ENCODE measurements at regions not wholly inside any gene's neighbourhood (a gene's known extent, or its start where the extent isn't known, plus 50 kb on each side); places are given as distances from the start of the nearest gene placed in this dataset.

GRCh38 chr9:3007326-3007725, 163.4 kb upstream of the PUM3 start:
- no peaks in the 10 kb centered on the region for H3K9me3 ChIP-seq
- peaks cover 0 to 3% (median 0%) of the 10 kb centered on the region in 4 donors for H3K4me1 ChIP-seq
- WGBS, 2 donors (ENCODE audit: low coverage in 1 of 2), result 43 to 74% methylated on average over 1 of the region's 1 CpG
- TF ChIP-seq CTCF (IDR thresholded peaks at IDR 0.05), result no peak
- no peak for TF ChIP-seq POLR2AphosphoS5 (IDR thresholded peaks at IDR 0.05)
- no peak for TF ChIP-seq POLR2A (IDR thresholded peaks at IDR 0.05)
- no peak for TF ChIP-seq EP300 (IDR thresholded peaks at IDR 0.05; ENCODE audit: low read depth)
- in situ Hi-C loops (cut with MboI; ENCODE audit: low pct_ligation_motif_present in 1 of 4, low pct_unique_long_range_greater_than_20kb in 1 of 4, low sequenced_read_pairs in 3 of 4), result no loop called here
- H3K27me3 ChIP-seq, result no peaks in the 10 kb centered on the region
- H3K4me3 ChIP-seq, result no peak overlapping the region
- DNase-seq, result no peak
- no peak overlapping the region for H3K27ac ChIP-seq
- no peaks in the 10 kb centered on the region for H3K36me3 ChIP-seq
- intact Hi-C loops (cut with DNase I; ENCODE audit: low total_unique reads), result no loop called here

- in situ Hi-C loops (cut with MboI; ENCODE audit: low pct_ligation_motif_present in 1 of 4, low pct_unique_long_range_greater_than_20kb in 1 of 4, low sequenced_read_pairs in 3 of 4), result no loop called here
- H3K36me3 ChIP-seq, result no peaks in the 10 kb centered on the region
- DNase-seq, result no peak
- TF ChIP-seq EP300 (IDR thresholded peaks at IDR 0.05; ENCODE audit: low read depth) (no peak), POLR2A (IDR thresholded peaks at IDR 0.05) (no peak)
- H3K27ac ChIP-seq, result no peak overlapping the region
- no peak overlapping the region for H3K4me3 ChIP-seq
- H3K4me1 ChIP-seq, result peaks cover 0 to 3% (median 0%) of the 10 kb centered on the region in 4 donors
- no peaks in the 10 kb centered on the region for H3K9me3 ChIP-seq
- intact Hi-C loops (cut with DNase I; ENCODE audit: low total_unique reads), result no loop called here
- no peaks in the 10 kb centered on the region for H3K27me3 ChIP-seq
These were observed 163.0 kb upstream of the PUM3 start for GRCh38 chr9:3006851-3007250.

- peaks cover 0 to 3% (median 0%) of the 10 kb centered on the region in 4 donors for H3K4me1 ChIP-seq
- H3K9me3 ChIP-seq, result no peaks in the 10 kb centered on the region
- H3K27ac ChIP-seq, result no peak overlapping the region
- intact Hi-C loops (cut with DNase I; ENCODE audit: low total_unique reads) (no loop called here), in situ Hi-C loops (cut with MboI; ENCODE audit: low pct_ligation_motif_present in 1 of 4, low pct_unique_long_range_greater_than_20kb in 1 of 4, low sequenced_read_pairs in 3 of 4) (no loop called here)
- H3K4me3 ChIP-seq, result no peak overlapping the region
- WGBS, 2 donors (ENCODE audit: low coverage in 1 of 2), result 81% methylated on average over 1 of the region's 1 CpG; no CpG with 5 or more reads in 1 of the 2 donors
- no peaks in the 10 kb centered on the region for H3K27me3 ChIP-seq
- TF ChIP-seq CTCF (IDR thresholded peaks at IDR 0.05) (no peak), POLR2A (IDR thresholded peaks at IDR 0.05) (no peak), EP300 (IDR thresholded peaks at IDR 0.05; ENCODE audit: low read depth) (no peak), POLR2AphosphoS5 (IDR thresholded peaks at IDR 0.05) (no peak)
- H3K36me3 ChIP-seq, result no peaks in the 10 kb centered on the region
- no peak for DNase-seq
These were observed 160.7 kb upstream of the PUM3 start for GRCh38 chr9:3004572-3004971.

- in situ Hi-C loops (cut with MboI; ENCODE audit: low pct_ligation_motif_present in 1 of 4, low pct_unique_long_range_greater_than_20kb in 1 of 4, low sequenced_read_pairs in 3 of 4), result no loop called here
- H3K4me1 ChIP-seq, result no peaks in the 10 kb centered on the region
- TF ChIP-seq EP300 (IDR thresholded peaks at IDR 0.05; ENCODE audit: low read depth), result no peak
- TF ChIP-seq POLR2AphosphoS5 (IDR thresholded peaks at IDR 0.05), result no peak
- no peak for TF ChIP-seq CTCF (IDR thresholded peaks at IDR 0.05)
- TF ChIP-seq POLR2A (IDR thresholded peaks at IDR 0.05), result no peak
These were observed 157.4 kb upstream of the PUM3 start for GRCh38 chr9:3001311-3001710.

GRCh38 chr9:2992427-2992826, 148.5 kb upstream of the PUM3 start:
- no peaks in the 10 kb centered on the region for H3K36me3 ChIP-seq
- no peaks in the 10 kb centered on the region for H3K4me1 ChIP-seq
- in situ Hi-C loops (cut with MboI; ENCODE audit: low pct_ligation_motif_present in 1 of 4, low pct_unique_long_range_greater_than_20kb in 1 of 4, low sequenced_read_pairs in 3 of 4) (no loop called here), intact Hi-C loops (cut with DNase I; ENCODE audit: low total_unique reads) (loop anchor here (2.0 kb wide), 1 partner anchor 76 kb away; no protein-coding TSS in a partner anchor)
- no peaks in the 10 kb centered on the region for H3K9me3 ChIP-seq
- no peaks in the 10 kb centered on the region for H3K27me3 ChIP-seq
- WGBS, 2 donors (ENCODE audit: low coverage in 1 of 2), result 25 to 55% methylated on average over 1 of the region's 1 CpG
- no peak overlapping the region for H3K4me3 ChIP-seq
- TF ChIP-seq EP300 (IDR thresholded peaks at IDR 0.05; ENCODE audit: low read depth), result no peak
- no peak for TF ChIP-seq POLR2A (IDR thresholded peaks at IDR 0.05)
- no peak for TF ChIP-seq CTCF (IDR thresholded peaks at IDR 0.05)
- no peak for TF ChIP-seq POLR2AphosphoS5 (IDR thresholded peaks at IDR 0.05)
- H3K27ac ChIP-seq, result no peak overlapping the region
- DNase-seq, result no peak

More at GRCh38 chr9:3001311-3001710, 157.4 kb upstream of the PUM3 start:
- Histone ChIP-seq H3K4me3 (no peak overlapping the region), H3K9me3 (no peaks in the 10 kb centered on the region), H3K27me3 (no peaks in the 10 kb centered on the region), H3K27ac (no peak overlapping the region), H3K36me3 (no peaks in the 10 kb centered on the region)
- intact Hi-C loops (cut with DNase I; ENCODE audit: low total_unique reads), result no loop called here
- DNase-seq, result no peak
